NCI-H69 (cell line): ENCODE measurements at regions not wholly inside any gene's neighbourhood (a gene's known extent, or its start where the extent isn't known, plus 50 kb on each side); places are given as distances from the start of the nearest gene placed in this dataset.
A peak's percentile ranks its signal among the peaks of the same experiment; 100 is the strongest.

Experiments
- DNase-seq: peaks from one replicate; lab custom pipeline; 2025; lab: John Stamatoyannopoulos, UW

DNA sequence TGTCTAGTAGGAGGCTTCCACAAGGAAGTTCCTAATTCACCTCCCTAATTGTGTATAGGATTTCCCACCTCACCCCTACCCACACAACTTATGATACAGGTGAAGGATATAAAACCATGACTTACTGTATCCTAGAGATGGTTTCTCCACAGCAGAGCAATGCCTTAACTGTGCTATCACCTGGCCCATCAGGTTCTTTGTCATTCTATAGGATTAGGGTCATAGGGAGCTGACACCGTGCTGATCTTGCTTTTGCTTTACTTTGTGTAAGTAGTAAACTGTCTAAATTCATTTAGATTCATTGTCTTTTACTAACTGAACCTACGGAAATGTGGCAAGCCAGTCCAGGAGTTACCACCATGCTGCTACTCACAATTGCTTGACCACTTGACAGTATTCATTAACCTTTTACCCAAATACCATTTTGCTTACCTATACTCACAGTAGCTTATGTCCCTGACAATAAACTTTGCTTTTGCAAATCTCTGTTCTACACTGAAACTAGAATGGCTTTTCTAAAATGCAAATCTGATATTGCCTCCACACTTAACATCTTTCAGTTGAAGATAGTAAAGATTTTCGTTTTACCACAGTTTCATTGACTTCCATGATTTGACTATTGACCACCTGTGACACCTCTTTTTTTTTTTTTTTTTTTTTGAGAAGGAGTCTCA lies 147.6 kb downstream of the IFI44 start:
- no peak for DNase-seq

DNA sequence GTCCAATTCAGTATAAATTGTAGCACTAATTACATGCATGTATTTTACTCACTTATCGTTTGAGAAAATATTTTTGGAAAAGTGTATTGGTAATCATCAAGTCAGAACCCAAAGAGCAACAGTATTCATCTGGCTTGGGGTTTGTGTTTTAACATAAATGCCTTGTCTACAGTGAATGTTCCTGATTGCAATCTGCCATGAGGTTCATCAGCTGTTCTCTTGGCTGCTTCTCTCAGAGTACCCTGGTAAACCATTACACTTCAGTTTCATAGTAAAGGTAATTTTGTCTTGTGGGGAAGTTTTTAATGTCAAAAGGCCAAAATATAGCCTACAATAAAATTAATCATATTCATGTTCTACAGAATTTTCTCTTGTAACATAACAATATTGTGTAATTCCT lies 150.3 kb downstream of the IFI44 start:
- DNase-seq: no peak

DNA sequence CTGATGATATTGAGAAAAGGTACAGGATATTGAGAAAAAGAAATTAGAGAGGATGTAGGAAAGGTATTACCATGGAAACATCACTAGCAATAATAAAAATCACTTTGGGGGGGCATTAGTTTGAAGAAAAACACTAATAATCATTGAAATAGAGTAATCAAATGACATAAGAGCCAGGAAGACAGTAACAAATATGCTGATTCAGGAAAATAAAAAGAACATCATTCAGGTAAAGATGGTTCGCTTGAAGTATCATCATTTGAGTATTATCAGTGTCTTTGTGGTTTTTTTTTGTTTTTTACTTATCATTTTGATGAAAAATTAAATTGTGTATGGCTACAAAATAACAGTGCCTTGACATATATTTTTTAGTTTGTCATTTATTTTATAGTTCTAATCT lies 164.5 kb downstream of the IFI44 start:
- no peak for DNase-seq

GRCh38 chr1:78825561-78825960 lies 175.9 kb downstream of the IFI44 start:
- DNase-seq: no peak

GRCh38 chr1:78829644-78830043 lies 176.9 kb downstream of the ADGRL4 start:
- DNase-seq: no peak

DNA sequence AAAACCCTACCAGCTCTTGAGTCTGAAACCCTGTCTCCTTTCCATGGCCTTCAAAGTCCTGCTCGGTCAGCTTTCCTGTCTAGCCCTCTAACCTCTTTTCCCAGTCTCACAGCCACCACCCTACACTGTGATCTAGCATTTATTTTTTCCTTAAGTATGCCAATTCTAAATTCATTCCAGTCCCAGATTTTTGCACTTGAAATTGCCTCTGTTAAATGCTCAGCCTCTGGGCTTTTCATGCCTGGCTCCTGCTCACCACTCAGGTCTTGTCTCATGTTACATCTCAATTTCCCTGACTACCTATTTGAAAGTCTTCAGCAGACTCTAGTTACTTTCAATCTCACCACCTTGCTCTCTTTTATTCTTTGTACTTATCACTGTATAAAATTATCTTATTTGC lies 176.2 kb downstream of the ADGRL4 start:
- no peak for DNase-seq

GRCh38 chr1:78831731-78832360 lies 174.7 kb downstream of the ADGRL4 start:
- DNase-seq: no peak

GRCh38 chr1:78833491-78833890 lies 173.0 kb downstream of the ADGRL4 start:
- no peak for DNase-seq

DNA sequence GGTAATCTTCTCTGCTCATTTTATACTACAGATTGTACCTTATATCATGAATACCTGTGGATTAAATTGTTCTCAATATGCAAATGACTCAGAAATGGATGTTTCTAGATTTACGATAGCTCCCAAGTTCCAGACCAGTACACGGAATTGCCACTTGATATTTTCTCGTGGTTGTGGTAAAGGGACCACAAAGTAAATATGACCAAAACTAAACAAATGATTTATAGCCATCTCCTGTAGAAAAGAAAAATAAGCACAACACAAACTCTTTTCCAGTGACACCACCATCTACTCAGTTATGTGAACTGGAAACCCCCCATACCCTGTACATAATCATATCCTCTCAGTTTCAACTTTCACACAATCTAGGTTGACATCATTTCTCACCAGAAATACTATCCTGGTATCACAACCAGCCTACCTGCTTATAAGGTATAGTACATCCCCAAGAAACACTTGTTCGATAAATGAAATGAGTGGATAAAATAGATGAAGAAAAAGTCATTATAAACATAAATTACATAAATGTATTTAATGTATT lies 172.3 kb downstream of the ADGRL4 start:
- no peak for DNase-seq

- no peak for DNase-seq
These were observed 169.8 kb downstream of the ADGRL4 start for GRCh38 chr1:78836726-78837125.

- DNase-seq: peak; percentile 14
These were observed 166.7 kb downstream of the ADGRL4 start for GRCh38 chr1:78839704-78840277.
